ENCODE measurements at regions not wholly inside any gene's neighbourhood (a gene's known extent, or its start where the extent isn't known, plus 50 kb on each side); places are given as distances from the start of the nearest gene placed in this dataset.

- TF ChIP-seq CTCF (conservative IDR thresholded peaks at IDR 0.05) (no peak), ZFX (IDR thresholded peaks at IDR 0.05) (no peak)
Observed at GRCh38 chr12:127130506-127131124, 1136.4 kb upstream of the TMEM132C start.
